VCaP (cell line): ENCODE measurements at regions not wholly inside any gene's neighbourhood (a gene's known extent, or its start where the extent isn't known, plus 50 kb on each side); places are given as distances from the start of the nearest gene placed in this dataset.

Source experiments
- H3K27ac ChIP-seq: fragments of 450-650 bp; 2 replicates; pipeline ENCODE4 v1.5.1; 2017
- TF ChIP-seq, protein P1 (sequence below): fragments of 450-650 bp; conservative IDR thresholded peaks from 2 replicates; pipeline ENCODE4 v1.5.1; 2017; ENCODE audit warnings: mild to moderate bottlenecking, moderate library complexity

GRCh38 chr13:87894059-87894458 is 222.9 kb downstream of the SLITRK5 start:
- no peak overlapping the region for H3K27ac ChIP-seq
- TF ChIP-seq, protein P1, sequence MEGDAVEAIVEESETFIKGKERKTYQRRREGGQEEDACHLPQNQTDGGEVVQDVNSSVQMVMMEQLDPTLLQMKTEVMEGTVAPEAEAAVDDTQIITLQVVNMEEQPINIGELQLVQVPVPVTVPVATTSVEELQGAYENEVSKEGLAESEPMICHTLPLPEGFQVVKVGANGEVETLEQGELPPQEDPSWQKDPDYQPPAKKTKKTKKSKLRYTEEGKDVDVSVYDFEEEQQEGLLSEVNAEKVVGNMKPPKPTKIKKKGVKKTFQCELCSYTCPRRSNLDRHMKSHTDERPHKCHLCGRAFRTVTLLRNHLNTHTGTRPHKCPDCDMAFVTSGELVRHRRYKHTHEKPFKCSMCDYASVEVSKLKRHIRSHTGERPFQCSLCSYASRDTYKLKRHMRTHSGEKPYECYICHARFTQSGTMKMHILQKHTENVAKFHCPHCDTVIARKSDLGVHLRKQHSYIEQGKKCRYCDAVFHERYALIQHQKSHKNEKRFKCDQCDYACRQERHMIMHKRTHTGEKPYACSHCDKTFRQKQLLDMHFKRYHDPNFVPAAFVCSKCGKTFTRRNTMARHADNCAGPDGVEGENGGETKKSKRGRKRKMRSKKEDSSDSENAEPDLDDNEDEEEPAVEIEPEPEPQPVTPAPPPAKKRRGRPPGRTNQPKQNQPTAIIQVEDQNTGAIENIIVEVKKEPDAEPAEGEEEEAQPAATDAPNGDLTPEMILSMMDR = no peak

DNA sequence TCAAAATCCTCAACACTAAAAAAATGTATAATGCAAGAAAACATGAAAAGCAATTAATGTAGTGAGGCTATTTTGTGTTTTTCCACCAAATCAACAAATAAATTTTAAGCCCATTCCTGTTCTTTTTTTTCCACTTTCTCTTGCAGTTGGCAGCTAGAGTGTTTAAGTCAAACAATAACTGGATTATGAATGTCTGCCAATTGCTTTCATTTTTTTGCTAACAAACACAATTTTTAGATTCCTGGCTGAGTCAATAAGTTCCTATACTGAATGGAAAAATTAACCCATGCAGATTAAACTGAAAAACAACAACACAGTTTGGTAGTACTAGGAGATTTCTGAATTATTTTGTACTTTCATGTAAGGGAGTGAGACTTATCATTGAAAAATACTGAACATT is 232.4 kb downstream of the SLITRK5 start:
- TF ChIP-seq, protein P1 = no peak

DNA sequence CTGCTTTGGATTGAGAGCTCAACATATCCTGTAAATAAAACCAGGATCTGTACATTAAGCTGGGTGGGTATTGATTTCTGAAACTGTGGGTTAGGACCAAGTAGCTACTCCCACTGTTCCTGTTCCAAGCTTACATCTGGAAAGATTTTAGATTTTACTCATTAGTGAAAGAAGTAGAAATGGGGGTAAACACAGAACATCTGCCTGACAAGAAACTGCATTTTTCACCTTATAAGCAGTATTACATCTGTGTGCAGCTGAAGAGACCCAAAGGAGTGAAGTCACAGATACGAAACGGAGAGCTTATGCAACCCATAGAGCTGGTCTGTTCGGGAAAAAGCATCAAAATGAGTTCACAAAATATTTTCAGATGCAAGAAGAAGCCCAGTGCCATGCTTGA is 235.2 kb downstream of the SLITRK5 start:
- TF ChIP-seq, protein P1 = no peak
- H3K27ac ChIP-seq = no peak overlapping the region

More for the DNA sequence above, 232.4 kb downstream of the SLITRK5 start:
- H3K27ac ChIP-seq = no peak overlapping the region

DNA sequence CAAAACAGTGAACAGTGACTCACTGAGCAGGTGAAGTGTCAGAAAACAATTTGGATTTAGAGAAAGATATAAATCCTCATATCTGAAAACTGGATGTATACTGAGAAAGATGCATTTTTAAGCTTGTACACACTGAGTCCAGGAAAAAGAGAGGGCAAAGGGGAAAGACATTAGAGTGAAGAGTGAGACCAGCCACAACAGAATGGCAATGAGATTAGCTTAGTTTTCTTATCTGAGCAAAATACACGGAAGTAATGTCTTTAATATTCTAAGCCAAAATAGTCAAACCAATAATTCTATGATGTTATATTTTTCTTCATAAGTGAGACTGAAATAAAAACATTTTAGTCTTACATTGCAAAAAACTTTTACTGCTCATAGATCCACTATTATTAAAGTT is 236.0 kb downstream of the SLITRK5 start:
- TF ChIP-seq, protein P1 = no peak

GRCh38 chr13:87919956-87920355 is 248.8 kb downstream of the SLITRK5 start:
- TF ChIP-seq, protein P1 = no peak
- H3K27ac ChIP-seq = no peak overlapping the region

More for the DNA sequence above, 236.0 kb downstream of the SLITRK5 start:
- no peak overlapping the region for H3K27ac ChIP-seq

- TF ChIP-seq, protein P1 = no peak
- no peak overlapping the region for H3K27ac ChIP-seq
Measured at GRCh38 chr13:87923753-87924152, 252.6 kb downstream of the SLITRK5 start.

DNA sequence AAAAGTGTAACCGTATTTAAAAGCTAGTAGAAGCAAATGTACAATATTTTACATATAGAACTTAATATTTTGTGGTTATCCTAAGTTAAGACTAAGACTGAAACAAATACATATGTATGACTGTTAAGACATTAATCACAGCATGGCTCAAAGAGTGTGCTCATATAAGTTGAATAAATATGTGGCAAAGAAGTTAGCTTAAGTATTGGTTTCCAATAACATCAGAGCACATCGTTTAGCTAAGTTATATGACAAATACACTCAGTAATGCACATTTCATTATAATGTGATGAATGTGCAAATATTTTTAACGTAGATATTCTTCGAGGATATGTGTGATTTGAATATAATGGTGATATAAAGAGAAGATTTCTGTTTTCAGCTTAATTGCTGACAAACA is 253.8 kb downstream of the SLITRK5 start:
- no peak overlapping the region for H3K27ac ChIP-seq
- TF ChIP-seq, protein P1 = no peak
